ENCODE measurements at regions not wholly inside any gene's neighbourhood (a gene's known extent, or its start where the extent isn't known, plus 50 kb on each side); places are given as distances from the start of the nearest gene placed in this dataset.

GRCh38 chr11:115981814-115982471 lies 477.7 kb upstream of the CADM1 start:
- TF ChIP-seq CTCF (IDR thresholded peaks at IDR 0.05), result no peak
- TF ChIP-seq POLR2A (IDR thresholded peaks at IDR 0.05), result no peak
- TF ChIP-seq POLR2AphosphoS5 (IDR thresholded peaks at IDR 0.05; ENCODE audit: insufficient read depth in 1 of 2, low read depth in 1 of 2), result no peak
